ENCODE measurements at regions not wholly inside any gene's neighbourhood (a gene's known extent, or its start where the extent isn't known, plus 50 kb on each side); places are given as distances from the start of the nearest gene placed in this dataset.

GRCh38 chr5:148880197-148880596, 53.8 kb downstream of the ADRB2 start:
- TF ChIP-seq MYC (IDR thresholded peaks at IDR 0.05; ENCODE audit: low read depth, low read length): no peak
- TF ChIP-seq, protein P1, sequence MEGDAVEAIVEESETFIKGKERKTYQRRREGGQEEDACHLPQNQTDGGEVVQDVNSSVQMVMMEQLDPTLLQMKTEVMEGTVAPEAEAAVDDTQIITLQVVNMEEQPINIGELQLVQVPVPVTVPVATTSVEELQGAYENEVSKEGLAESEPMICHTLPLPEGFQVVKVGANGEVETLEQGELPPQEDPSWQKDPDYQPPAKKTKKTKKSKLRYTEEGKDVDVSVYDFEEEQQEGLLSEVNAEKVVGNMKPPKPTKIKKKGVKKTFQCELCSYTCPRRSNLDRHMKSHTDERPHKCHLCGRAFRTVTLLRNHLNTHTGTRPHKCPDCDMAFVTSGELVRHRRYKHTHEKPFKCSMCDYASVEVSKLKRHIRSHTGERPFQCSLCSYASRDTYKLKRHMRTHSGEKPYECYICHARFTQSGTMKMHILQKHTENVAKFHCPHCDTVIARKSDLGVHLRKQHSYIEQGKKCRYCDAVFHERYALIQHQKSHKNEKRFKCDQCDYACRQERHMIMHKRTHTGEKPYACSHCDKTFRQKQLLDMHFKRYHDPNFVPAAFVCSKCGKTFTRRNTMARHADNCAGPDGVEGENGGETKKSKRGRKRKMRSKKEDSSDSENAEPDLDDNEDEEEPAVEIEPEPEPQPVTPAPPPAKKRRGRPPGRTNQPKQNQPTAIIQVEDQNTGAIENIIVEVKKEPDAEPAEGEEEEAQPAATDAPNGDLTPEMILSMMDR (IDR thresholded peaks at IDR 0.05; ENCODE audit: low read depth, low read length): no peak
- TF ChIP-seq, protein P2, sequence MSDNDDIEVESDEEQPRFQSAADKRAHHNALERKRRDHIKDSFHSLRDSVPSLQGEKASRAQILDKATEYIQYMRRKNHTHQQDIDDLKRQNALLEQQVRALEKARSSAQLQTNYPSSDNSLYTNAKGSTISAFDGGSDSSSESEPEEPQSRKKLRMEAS (IDR thresholded peaks at IDR 0.05; ENCODE audit: low read depth, low read length): no peak

All from NB4 (cell line).